HL-60/S4 treated with retinoic acid at 250 ng/mL for 4 days and 3 days (cell line): ENCODE measurements at regions not wholly inside any gene's neighbourhood (a gene's known extent, or its start where the extent isn't known, plus 50 kb on each side); places are given as distances from the start of the nearest gene placed in this dataset.
"Not testable (repeated sequence)": the region's sequence is repeated elsewhere in the genome, so short reads cannot be mapped to it uniquely, and the experiment has no call there.

Source experiments
- in situ Hi-C: fragments of 300-500 bp; cut with MboI; formaldehyde crosslinking; loops from 2 replicates; pipeline ENCODE4 v1.7.0; 2022; ENCODE audit warnings: low sequenced_read_pairs

- in situ Hi-C loops = no loop called here
These were observed 159.9 kb upstream of the WWC1 start for GRCh38 chr5:168131519-168131918.

GRCh38 chr5:168132241-168132641 is 159.2 kb upstream of the WWC1 start:
- in situ Hi-C loops = no loop called here

GRCh38 chr5:168135897-168136296 is 155.5 kb upstream of the WWC1 start:
- in situ Hi-C loops = no loop called here

GRCh38 chr5:168136340-168136739 is 155.1 kb upstream of the WWC1 start:
- in situ Hi-C loops = no loop called here

- in situ Hi-C loops = no loop called here
These were observed 154.2 kb upstream of the WWC1 start for GRCh38 chr5:168137265-168137664.

GRCh38 chr5:168140241-168140640 is 151.2 kb upstream of the WWC1 start:
- in situ Hi-C loops = no loop called here

GRCh38 chr5:168142402-168142801 is 149.0 kb upstream of the WWC1 start:
- in situ Hi-C loops = no loop called here

- in situ Hi-C loops = not testable (repeated sequence)
These were observed 147.9 kb upstream of the WWC1 start for GRCh38 chr5:168143521-168143920.

- in situ Hi-C loops = no loop called here
These were observed 144.3 kb upstream of the WWC1 start for GRCh38 chr5:168147106-168147505.

GRCh38 chr5:168147568-168148360 is 143.7 kb upstream of the WWC1 start:
- in situ Hi-C loops = no loop called here

GRCh38 chr5:168151041-168151440 is 140.4 kb upstream of the WWC1 start:
- in situ Hi-C loops = no loop called here

GRCh38 chr5:168152660-168153059 is 138.8 kb upstream of the WWC1 start:
- in situ Hi-C loops = no loop called here

- in situ Hi-C loops = no loop called here
These were observed 138.1 kb upstream of the WWC1 start for GRCh38 chr5:168153263-168153875.

GRCh38 chr5:168153876-168154270 is 137.6 kb upstream of the WWC1 start:
- in situ Hi-C loops = no loop called here

- in situ Hi-C loops = no loop called here
These were observed 135.9 kb upstream of the WWC1 start for GRCh38 chr5:168155585-168155984.

GRCh38 chr5:168156170-168156569 is 135.3 kb upstream of the WWC1 start:
- in situ Hi-C loops = no loop called here

- in situ Hi-C loops = no loop called here
These were observed 134.3 kb upstream of the WWC1 start for GRCh38 chr5:168157141-168157540.

GRCh38 chr5:168159425-168159824 is 132.0 kb upstream of the WWC1 start:
- in situ Hi-C loops = no loop called here

- in situ Hi-C loops = no loop called here
These were observed 129.0 kb upstream of the WWC1 start for GRCh38 chr5:168162464-168162863.

- in situ Hi-C loops = no loop called here
These were observed 127.5 kb upstream of the WWC1 start for GRCh38 chr5:168163966-168164365.

GRCh38 chr5:168165221-168165914 is 126.1 kb upstream of the WWC1 start:
- in situ Hi-C loops = no loop called here

GRCh38 chr5:168165977-168166376 is 125.5 kb upstream of the WWC1 start:
- in situ Hi-C loops = no loop called here
